ENCODE measurements at regions not wholly inside any gene's neighbourhood (a gene's known extent, or its start where the extent isn't known, plus 50 kb on each side); places are given as distances from the start of the nearest gene placed in this dataset.

- H3K36me3 Mint-ChIP-seq (ENCODE audit: insufficient read depth in 2 of 2), result no peaks in the 10 kb centered on the region
- H3K27me3 Mint-ChIP-seq (ENCODE audit: low read depth), result peaks cover 11% of the 10 kb centered on the region
- no peak overlapping the region for H3K4me3 Mint-ChIP-seq
- H3K9me3 Mint-ChIP-seq, result no peaks in the 10 kb centered on the region
- DNase-seq (no peak), ATAC-seq (replicated peaks in 1 of 2) (no peak)
- no peaks in the 10 kb centered on the region for H3K4me1 Mint-ChIP-seq (ENCODE audit: low read depth)
- H3K27ac Mint-ChIP-seq, result no peak overlapping the region
Observed at GRCh38 chr19:29448046-29448445, 77.7 kb upstream of the VSTM2B start.

DNA sequence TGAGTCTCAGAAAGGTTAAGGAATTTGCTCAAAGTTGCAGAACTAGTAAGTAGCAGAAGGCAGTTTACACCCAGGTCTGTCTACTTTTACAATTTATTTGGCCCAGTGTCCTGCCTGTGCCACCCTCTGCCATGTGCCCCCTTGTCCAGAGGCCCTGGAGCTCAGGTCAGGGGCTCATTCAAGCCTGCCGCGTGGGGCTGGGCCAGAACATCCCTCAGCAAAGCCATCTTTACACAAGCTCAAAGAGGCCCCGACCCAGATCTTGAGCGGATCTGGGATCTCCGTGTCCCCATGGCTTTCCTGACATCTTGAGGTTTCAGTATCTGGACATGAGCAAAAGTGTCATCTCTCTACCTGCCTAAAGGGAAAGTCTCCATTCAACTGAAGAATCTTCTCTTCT, 76.4 kb upstream of the VSTM2B start:
- no peak for DNase-seq
- Mint-ChIP-seq H3K36me3 (ENCODE audit: insufficient read depth in 2 of 2) (no peaks in the 10 kb centered on the region), H3K4me1 (ENCODE audit: low read depth) (no peaks in the 10 kb centered on the region), H3K9me3 (peaks cover 0 to 2% of the 10 kb centered on the region in 2 donors), H3K4me3 (no peak overlapping the region), H3K27ac (no peak overlapping the region), H3K27me3 (ENCODE audit: low read depth) (peaks cover 11% of the 10 kb centered on the region)
- ATAC-seq (replicated peaks in 1 of 2), result no peak

GRCh38 chr19:29450306-29450705, 75.5 kb upstream of the VSTM2B start:
- Mint-ChIP-seq H3K4me3 (no peak overlapping the region), H3K36me3 (ENCODE audit: insufficient read depth in 2 of 2) (no peaks in the 10 kb centered on the region), H3K27ac (no peak overlapping the region), H3K4me1 (ENCODE audit: low read depth) (no peaks in the 10 kb centered on the region), H3K9me3 (peaks cover 0 to 2% of the 10 kb centered on the region in 2 donors), H3K27me3 (ENCODE audit: low read depth) (peaks cover 11% of the 10 kb centered on the region)
- DNase-seq (no peak), ATAC-seq (replicated peaks in 1 of 2) (no peak)

DNA sequence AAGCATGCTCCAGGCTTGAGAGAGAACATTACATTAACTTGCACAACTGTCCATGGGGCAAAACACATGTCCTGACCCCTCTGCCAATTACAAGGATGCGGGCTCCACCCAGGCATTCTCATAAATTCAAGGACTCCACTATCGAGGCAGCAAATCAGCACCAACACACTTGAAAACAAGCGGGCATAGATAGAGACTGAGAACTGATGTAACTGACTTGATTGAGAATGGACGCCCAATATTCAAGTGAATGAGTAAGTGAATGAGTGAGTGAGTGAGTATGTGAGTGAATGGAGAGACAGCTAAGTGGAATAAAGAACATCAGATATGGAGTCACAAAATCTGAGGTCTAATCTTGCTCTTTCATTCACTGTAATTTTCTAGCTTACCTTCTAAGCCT, 75.0 kb upstream of the VSTM2B start:
- no peak overlapping the region for H3K27ac Mint-ChIP-seq
- no peak for DNase-seq
- H3K9me3 Mint-ChIP-seq, result peaks cover 0 to 2% of the 10 kb centered on the region in 2 donors
- H3K27me3 Mint-ChIP-seq (ENCODE audit: low read depth), result peaks cover 11% of the 10 kb centered on the region
- no peak for ATAC-seq (replicated peaks in 1 of 2)
- no peak overlapping the region for H3K4me3 Mint-ChIP-seq
- H3K36me3 Mint-ChIP-seq (ENCODE audit: insufficient read depth in 2 of 2), result no peaks in the 10 kb centered on the region
- H3K4me1 Mint-ChIP-seq (ENCODE audit: low read depth), result no peaks in the 10 kb centered on the region

GRCh38 chr19:29454109-29454508, 71.7 kb upstream of the VSTM2B start:
- Mint-ChIP-seq H3K27me3 (ENCODE audit: low read depth) (peaks cover 6% of the 10 kb centered on the region), H3K9me3 (peaks cover 5 to 6% of the 10 kb centered on the region in 2 donors), H3K4me1 (ENCODE audit: low read depth) (no peaks in the 10 kb centered on the region), H3K27ac (no peak overlapping the region), H3K4me3 (no peak overlapping the region), H3K36me3 (ENCODE audit: insufficient read depth in 2 of 2) (peaks cover 3 to 4% of the 10 kb centered on the region in 2 donors)
- ATAC-seq (replicated peaks in 1 of 2) (no peak), DNase-seq (no peak)

DNA sequence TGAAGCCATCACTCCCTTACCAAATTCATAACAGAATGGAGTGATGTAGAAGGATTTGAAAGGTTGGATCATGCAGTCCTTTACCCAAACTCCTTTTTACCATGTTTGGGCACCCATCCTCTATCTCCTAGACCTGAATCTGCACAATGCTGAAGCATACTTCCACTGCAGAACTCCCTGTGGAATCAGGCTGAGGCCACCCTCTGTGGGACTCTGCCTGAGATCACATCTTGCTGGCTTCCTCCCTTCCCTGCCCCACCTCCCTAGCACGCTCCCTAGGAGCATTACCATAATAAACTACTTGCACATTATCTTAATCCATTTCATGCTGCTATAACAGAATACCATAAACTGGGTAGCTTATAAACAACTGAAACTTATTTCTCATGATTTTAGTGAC, 68.4 kb upstream of the VSTM2B start:
- Mint-ChIP-seq H3K36me3 (ENCODE audit: insufficient read depth in 2 of 2) (peaks cover 3 to 4% of the 10 kb centered on the region in 2 donors), H3K9me3 (peaks cover 5 to 6% of the 10 kb centered on the region in 2 donors), H3K4me1 (ENCODE audit: low read depth) (no peaks in the 10 kb centered on the region), H3K27ac (no peak overlapping the region), H3K27me3 (ENCODE audit: low read depth) (no peaks in the 10 kb centered on the region), H3K4me3 (no peak overlapping the region)
- no peak for ATAC-seq (replicated peaks in 1 of 2)
- DNase-seq, result no peak

DNA sequence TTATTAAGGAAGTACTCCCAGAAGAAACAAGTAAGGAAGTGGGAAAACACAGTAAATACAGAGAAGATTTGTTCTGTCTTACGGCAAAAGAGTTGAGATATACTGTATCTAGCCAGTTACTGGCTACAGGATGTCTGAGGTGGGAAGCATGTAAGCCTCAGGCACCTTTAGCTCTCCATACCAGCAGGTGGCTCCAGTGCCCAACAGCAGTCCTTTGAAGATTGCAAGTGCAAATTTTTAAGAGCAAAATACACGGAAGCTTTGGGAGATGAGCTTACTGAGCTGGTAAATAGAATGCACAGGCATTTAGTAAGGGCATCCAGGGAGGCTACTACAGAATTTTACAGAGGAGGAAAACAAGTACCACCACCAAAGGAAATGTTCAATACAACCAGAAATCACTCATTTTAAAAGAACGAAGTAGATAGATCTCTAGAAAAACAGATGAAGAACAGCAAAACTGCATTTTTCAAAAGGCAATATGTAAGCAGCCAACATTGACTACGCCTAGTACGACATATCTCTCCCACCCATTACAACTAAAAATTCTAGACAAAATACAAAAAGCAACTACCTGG, 57.9 kb upstream of the VSTM2B start:
- Mint-ChIP-seq H3K9me3 (no peaks in the 10 kb centered on the region), H3K27ac (no peak overlapping the region), H3K27me3 (ENCODE audit: low read depth) (peaks cover 21% of the 10 kb centered on the region), H3K36me3 (ENCODE audit: insufficient read depth in 2 of 2) (no peaks in the 10 kb centered on the region), H3K4me3 (no peak overlapping the region), H3K4me1 (ENCODE audit: low read depth) (no peaks in the 10 kb centered on the region)
- DNase-seq (peak; percentile 21 to 26), ATAC-seq (replicated peaks in 1 of 2) (no peak)

DNA sequence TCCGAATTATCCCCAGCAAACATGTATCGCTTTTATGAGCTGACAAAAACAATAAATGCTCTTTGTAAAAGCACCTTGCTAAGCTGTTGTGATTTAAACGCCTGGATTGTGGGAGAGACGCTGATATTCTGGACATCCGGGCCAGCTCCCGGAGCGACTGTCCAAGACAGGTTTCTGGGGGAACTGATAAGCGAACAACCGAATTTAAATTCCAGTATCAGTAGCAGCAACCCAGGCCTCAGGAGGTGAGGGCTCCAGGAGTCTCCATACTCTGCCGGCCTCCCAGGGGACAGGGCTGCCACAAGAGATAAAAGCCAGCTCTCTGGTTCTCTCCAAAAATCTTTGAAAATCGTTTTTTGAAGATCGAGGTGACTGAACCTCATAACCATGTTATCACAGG, 50.3 kb upstream of the VSTM2B start:
- Mint-ChIP-seq H3K27me3 (ENCODE audit: low read depth) (peaks cover 23% of the 10 kb centered on the region), H3K4me1 (ENCODE audit: low read depth) (no peaks in the 10 kb centered on the region), H3K27ac (no peak overlapping the region), H3K9me3 (no peaks in the 10 kb centered on the region), H3K4me3 (no peak overlapping the region), H3K36me3 (ENCODE audit: insufficient read depth in 2 of 2) (peaks cover 1 to 2% of the 10 kb centered on the region in 2 donors)
- no peak for ATAC-seq (replicated peaks in 1 of 2)
- no peak for DNase-seq

Data from activated T-cell treated with anti-CD3 and anti-CD28 coated beads, Interleukin-2, amount 50 U/mL, for 72 hours (primary cell).